GM23248 (cell line): ENCODE measurements at regions not wholly inside any gene's neighbourhood (a gene's known extent, or its start where the extent isn't known, plus 50 kb on each side); places are given as distances from the start of the nearest gene placed in this dataset.

Experiments used
- DNase-seq: peaks from one replicate; pipeline ENCODE4 v3.0.0-alpha.2; 2015
- H2AFZ ChIP-seq: fragments of 200-600 bp; sonication (generic); 2 replicates; pipeline ENCODE4 v1.6.1; 2016; ENCODE audit warnings: antibody characterized with exemption
- H3F3A ChIP-seq: fragments of 200-600 bp; sonication (generic); 2 replicates; pipeline ENCODE4 v1.6.1; 2016; ENCODE audit warnings: mild to moderate bottlenecking, antibody characterized with exemption, mixed run types; ENCODE audit not compliant: insufficient read depth
- H3K27ac ChIP-seq: fragments of 200-600 bp; sonication (generic); 2 replicates; pipeline ENCODE4 v1.5.1; 2016; ENCODE audit warnings: mild to moderate bottlenecking
- H3K27me3 ChIP-seq: fragments of 200-600 bp; sonication (generic); replicated peaks from 2 replicates; pipeline ENCODE4 v1.6.1; 2016; ENCODE audit warnings: mild to moderate bottlenecking; ENCODE audit not compliant: insufficient read depth
- H3K36me3 ChIP-seq: fragments of 200-600 bp; sonication (generic); 2 replicates; pipeline ENCODE4 v1.6.1; 2016; ENCODE audit warnings: low read depth, mild to moderate bottlenecking
- H3K4me1 ChIP-seq: fragments of 200-600 bp; sonication (generic); 2 replicates; pipeline ENCODE4 v1.6.1; 2016; ENCODE audit warnings: mild to moderate bottlenecking; ENCODE audit not compliant: insufficient read depth
- H3K4me2 ChIP-seq: fragments of 200-600 bp; sonication (generic); one replicate; pipeline ENCODE4 v1.6.1; 2016; ENCODE audit warnings: mild to moderate bottlenecking; ENCODE audit not compliant: unreplicated experiment
- H3K4me3 ChIP-seq: fragments of 200-600 bp; sonication (generic); 2 replicates; pipeline ENCODE4 v1.5.1; 2016; ENCODE audit warnings: mild to moderate bottlenecking
- H3K79me2 ChIP-seq: fragments of 200-600 bp; sonication (generic); 2 replicates; pipeline ENCODE4 v1.6.1; 2016; ENCODE audit warnings: mild to moderate bottlenecking; ENCODE audit not compliant: insufficient read depth
- H3K9ac ChIP-seq: fragments of 200-600 bp; sonication (generic); 2 replicates; pipeline ENCODE4 v1.6.1; 2016; ENCODE audit warnings: mild to moderate bottlenecking
- H3K9me2 ChIP-seq: fragments of 200-600 bp; sonication (generic); 2 replicates; pipeline ENCODE4 v1.6.1; 2016; ENCODE audit warnings: mixed run types, mild to moderate bottlenecking, moderate library complexity; ENCODE audit not compliant: insufficient read depth
- H3K9me3 ChIP-seq: fragments of 200-600 bp; sonication (generic); one replicate; pipeline ENCODE4 v1.6.1; 2017; ENCODE audit warnings: low read depth
- H4K20me1 ChIP-seq: fragments of 200-600 bp; sonication (generic); 2 replicates; pipeline ENCODE4 v1.6.0; 2016; ENCODE audit not compliant: insufficient read depth
- EZH2 ChIP-seq: fragments of 200-600 bp; sonication (generic); IDR thresholded peaks from 2 replicates; pipeline ENCODE4 v1.6.1; 2018; ENCODE audit warnings: antibody characterized with exemption, mild to moderate bottlenecking; ENCODE audit not compliant: insufficient read depth, poor library complexity, severe bottlenecking
- EZH2phosphoT487 ChIP-seq: fragments of 200-600 bp; sonication (generic); IDR thresholded peaks from 2 replicates; pipeline ENCODE4 v1.6.1; 2018; ENCODE audit warnings: antibody characterized with exemption, moderate library complexity, mild to moderate bottlenecking, low read depth; ENCODE audit not compliant: insufficient read depth
- WGBS, 2 experiments: methylation state at CpG; one replicate each; pipeline ENCODE4 v1.1.6; 2015 to 2017; ENCODE audit warnings: low lambda C conversion rate in 2 of 2, low coverage in 1 of 2; ENCODE audit errors: missing lambda C conversion rate in 2 of 2; 5-methylcytosine and 5-hydroxymethylcytosine counted together
- in situ Hi-C: fragments of 300-500 bp; cut with MboI; formaldehyde crosslinking; loops from 2 replicates; pipeline ENCODE4 v1.15.0; 2020

DNA sequence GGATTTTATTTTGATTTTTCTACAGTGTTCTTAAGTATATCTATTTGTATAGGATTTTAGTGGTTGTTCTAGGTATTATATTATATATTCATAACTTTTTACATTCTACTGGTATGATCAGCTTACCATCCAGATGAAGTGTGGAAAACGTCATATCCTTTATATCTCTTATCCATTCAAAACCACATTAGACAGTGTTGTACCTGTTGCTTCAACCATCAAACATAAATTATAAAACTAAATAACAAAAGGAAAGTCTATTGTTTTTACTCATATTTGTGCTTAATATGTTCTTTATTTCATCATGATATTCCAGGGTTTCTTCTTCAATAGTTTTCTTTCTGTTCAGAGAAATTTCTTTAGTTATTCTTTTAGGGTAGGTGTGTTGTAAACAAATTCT lies 191.4 kb downstream of the RPLP1 start:
- peaks cover 57% of the 10 kb centered on the region for H3K27me3 ChIP-seq
- DNase-seq: no peak
- no peaks in the 10 kb centered on the region for H3K4me1 ChIP-seq
- no peaks in the 10 kb centered on the region for H3K36me3 ChIP-seq
- H3K9ac ChIP-seq: no peak overlapping the region
- no peak overlapping the region for H3K4me2 ChIP-seq
- no peak overlapping the region for H3K27ac ChIP-seq
- no peaks in the 10 kb centered on the region for H3K79me2 ChIP-seq
- 26 to 27% methylated on average over 1 of the region's 1 CpG for WGBS, 2 experiments
- no peaks in the 10 kb centered on the region for H3K9me3 ChIP-seq
- no peak overlapping the region for H3K4me3 ChIP-seq
- TF ChIP-seq EZH2phosphoT487 (no peak), EZH2 (no peak)
- no peak overlapping the region for H2AFZ ChIP-seq
- H3F3A ChIP-seq: no peaks in the 10 kb centered on the region
- H4K20me1 ChIP-seq: no peaks in the 10 kb centered on the region
- in situ Hi-C loops: no loop called here
- H3K9me2 ChIP-seq: no peaks in the 10 kb centered on the region

DNA sequence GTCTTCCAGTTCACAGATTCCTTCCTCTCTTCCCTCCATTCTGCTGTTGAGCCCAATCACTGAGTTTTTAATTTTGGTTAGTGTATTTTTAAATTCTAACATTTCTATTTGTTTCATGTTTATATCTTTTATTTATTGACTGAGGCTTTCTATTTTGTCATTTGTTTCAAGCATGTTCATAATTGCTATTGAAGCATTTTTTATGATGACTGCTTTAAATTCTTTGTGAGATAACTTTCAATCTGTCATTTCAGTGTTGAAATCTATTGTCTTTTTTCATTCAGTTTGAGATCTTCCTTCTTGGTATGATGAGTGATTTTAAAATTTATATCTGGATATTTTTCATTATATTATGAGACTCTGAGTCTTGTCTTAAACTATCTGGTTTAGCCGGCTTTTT lies 192.3 kb downstream of the RPLP1 start:
- no peak overlapping the region for H3K9ac ChIP-seq
- H3F3A ChIP-seq: no peaks in the 10 kb centered on the region
- no peaks in the 10 kb centered on the region for H3K9me2 ChIP-seq
- H3K36me3 ChIP-seq: no peaks in the 10 kb centered on the region
- in situ Hi-C loops: no loop called here
- H3K27ac ChIP-seq: no peak overlapping the region
- no peaks in the 10 kb centered on the region for H4K20me1 ChIP-seq
- no peaks in the 10 kb centered on the region for H3K9me3 ChIP-seq
- no peak overlapping the region for H3K4me3 ChIP-seq
- no peak overlapping the region for H3K4me2 ChIP-seq
- no peak overlapping the region for H2AFZ ChIP-seq
- peaks cover 58% of the 10 kb centered on the region for H3K27me3 ChIP-seq
- WGBS, 2 experiments: 67 to 69% methylated on average over 1 of the region's 1 CpG
- DNase-seq: no peak
- no peaks in the 10 kb centered on the region for H3K79me2 ChIP-seq
- no peaks in the 10 kb centered on the region for H3K4me1 ChIP-seq
- TF ChIP-seq EZH2: no peak
- TF ChIP-seq EZH2phosphoT487: no peak

DNA sequence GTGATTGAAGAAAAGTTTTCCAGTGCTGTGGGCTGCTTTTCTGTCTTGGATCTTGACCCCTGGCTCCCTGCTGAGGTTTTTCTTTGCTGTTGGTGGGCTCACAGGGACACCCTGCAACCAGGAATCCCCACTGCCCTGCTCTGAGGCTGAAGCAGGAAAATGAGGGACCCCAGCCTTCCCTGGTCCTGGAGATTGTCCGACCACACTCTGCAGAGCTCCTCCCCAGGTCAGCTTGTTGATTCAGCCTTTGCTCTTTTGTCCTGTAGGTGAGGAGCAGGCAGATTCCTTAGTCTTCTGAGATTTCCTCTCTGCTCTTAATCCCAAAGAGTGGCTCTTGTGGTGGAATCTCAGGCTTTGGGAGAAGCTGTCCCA lies 194.5 kb downstream of the RPLP1 start:
- Histone ChIP-seq H3K9me3 (no peaks in the 10 kb centered on the region), H2AFZ (no peak overlapping the region), H3K27me3 (peaks cover 66% of the 10 kb centered on the region), H3K27ac (no peak overlapping the region), H3F3A (no peaks in the 10 kb centered on the region), H3K4me2 (no peak overlapping the region), H3K4me1 (no peaks in the 10 kb centered on the region), H4K20me1 (no peaks in the 10 kb centered on the region), H3K4me3 (no peak overlapping the region), H3K9me2 (no peaks in the 10 kb centered on the region), H3K79me2 (no peaks in the 10 kb centered on the region), H3K9ac (no peak overlapping the region), H3K36me3 (no peaks in the 10 kb centered on the region)
- DNase-seq: no peak
- in situ Hi-C loops: no loop called here
- WGBS, 2 experiments: 50% methylated on average over 1 of the region's 1 CpG
- TF ChIP-seq EZH2phosphoT487 (no peak), EZH2 (no peak)

DNA sequence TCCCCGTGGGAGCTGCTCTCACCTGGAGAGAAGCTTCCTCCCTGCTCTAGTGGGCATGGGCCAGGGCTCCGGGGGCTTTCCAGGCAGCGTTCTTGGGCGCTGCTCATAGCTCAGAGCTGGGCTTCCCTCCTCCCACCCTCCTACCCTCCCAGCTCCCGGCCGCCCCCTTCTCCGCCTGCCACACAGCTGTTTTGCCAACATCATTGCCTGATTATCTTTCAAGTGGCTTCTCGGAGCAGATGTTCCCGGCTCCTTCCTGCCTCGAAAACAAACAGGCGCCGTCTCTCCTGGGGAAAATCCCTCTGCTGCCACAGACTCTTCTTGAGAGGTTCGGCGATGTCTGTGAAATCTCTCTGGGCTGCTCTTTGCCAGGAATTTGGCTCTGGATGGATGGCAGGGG lies 195.6 kb downstream of the RPLP1 start:
- Histone ChIP-seq H3F3A (no peaks in the 10 kb centered on the region), H3K9ac (no peak overlapping the region), H3K9me2 (no peaks in the 10 kb centered on the region), H3K79me2 (no peaks in the 10 kb centered on the region), H3K9me3 (no peaks in the 10 kb centered on the region), H3K4me2 (peak overlapping the region; percentile 42), H3K36me3 (no peaks in the 10 kb centered on the region), H2AFZ (no peak overlapping the region), H3K27ac (no peak overlapping the region), H4K20me1 (no peaks in the 10 kb centered on the region), H3K4me1 (no peaks in the 10 kb centered on the region), H3K4me3 (peak overlapping the region; percentile 11; the same call in 1 of the 2 replicates), H3K27me3 (peaks cover 77% of the 10 kb centered on the region)
- 7 to 9% methylated on average over 8 to 14 of the region's 14 CpGs for WGBS, 2 experiments
- TF ChIP-seq EZH2phosphoT487 (no peak), EZH2 (no peak)
- in situ Hi-C loops: no loop called here
- peak; percentile 13 for DNase-seq
